GM21576 (cell line): ENCODE measurements at regions not wholly inside any gene's neighbourhood (a gene's known extent, or its start where the extent isn't known, plus 50 kb on each side); places are given as distances from the start of the nearest gene placed in this dataset.

Experiments used
- ATAC-seq: cut with Tn5 transposase; IDR thresholded peaks from one replicate; pipeline ENCODE4 v1.9.1; 2021; ENCODE audit warnings: mild to moderate bottlenecking, moderate library complexity; ENCODE audit not compliant: unreplicated experiment

GRCh38 chr7:88442413-88442812 is 135.7 kb upstream of the STEAP4 start:
- ATAC-seq, result no peak

GRCh38 chr7:88437132-88437531 is 130.4 kb upstream of the STEAP4 start:
- ATAC-seq, result no peak

- no peak for ATAC-seq
These were observed 125.6 kb upstream of the STEAP4 start for GRCh38 chr7:88432301-88432700.

GRCh38 chr7:88431882-88432281 is 125.2 kb upstream of the STEAP4 start:
- ATAC-seq, result no peak

GRCh38 chr7:88429382-88429781 is 122.7 kb upstream of the STEAP4 start:
- no peak for ATAC-seq

- ATAC-seq, result no peak
These were observed 95.8 kb upstream of the STEAP4 start for GRCh38 chr7:88402529-88402928.

GRCh38 chr7:88401009-88401623 is 94.4 kb upstream of the STEAP4 start:
- ATAC-seq, result peak; percentile 50

GRCh38 chr7:88399696-88400240 is 93.1 kb upstream of the STEAP4 start:
- no peak for ATAC-seq

GRCh38 chr7:88399036-88399435 is 92.3 kb upstream of the STEAP4 start:
- no peak for ATAC-seq

- ATAC-seq, result no peak
These were observed 91.8 kb upstream of the STEAP4 start for GRCh38 chr7:88398459-88398858.

- ATAC-seq, result peak; percentile 14
These were observed 90.2 kb upstream of the STEAP4 start for GRCh38 chr7:88396948-88397322.

- peak; percentile 78 for ATAC-seq
These were observed 89.7 kb upstream of the STEAP4 start for GRCh38 chr7:88396295-88396947.

- no peak for ATAC-seq
These were observed 89.0 kb upstream of the STEAP4 start for GRCh38 chr7:88395715-88396114.

- ATAC-seq, result no peak
These were observed 84.6 kb upstream of the STEAP4 start for GRCh38 chr7:88391247-88391646.

GRCh38 chr7:88387368-88387767 is 80.7 kb upstream of the STEAP4 start:
- ATAC-seq, result no peak

- ATAC-seq, result no peak
These were observed 80.0 kb upstream of the STEAP4 start for GRCh38 chr7:88386665-88387156.

GRCh38 chr7:88377434-88377833 is 70.7 kb upstream of the STEAP4 start:
- ATAC-seq, result no peak

- ATAC-seq, result no peak
These were observed 62.0 kb upstream of the STEAP4 start for GRCh38 chr7:88368686-88369085.

GRCh38 chr7:88366845-88367244 is 60.2 kb upstream of the STEAP4 start:
- no peak for ATAC-seq

- ATAC-seq, result no peak
These were observed 57.2 kb upstream of the STEAP4 start for GRCh38 chr7:88363869-88364268.

- no peak for ATAC-seq
These were observed 56.6 kb upstream of the STEAP4 start for GRCh38 chr7:88363249-88363648.

- no peak for ATAC-seq
These were observed 54.7 kb upstream of the STEAP4 start for GRCh38 chr7:88361357-88361756.
